D721Med (cell line): ENCODE measurements at regions not wholly inside any gene's neighbourhood (a gene's known extent, or its start where the extent isn't known, plus 50 kb on each side); places are given as distances from the start of the nearest gene placed in this dataset.

Experiments
- DNase-seq: peaks from one replicate; pipeline ENCODE4 v3.0.0; 2011; ENCODE audit warnings: low spot score; ENCODE audit not compliant: insufficient read length
- FAIRE-seq: peaks from 2 replicates; lab custom pipeline; 2011; peaks lifted over from hg19 to GRCh38; lab: Jason Lieb, UNC
- TF ChIP-seq, protein P1 (sequence below): IDR thresholded peaks from 2 replicates; pipeline ENCODE4 v1.5.1; 2012; ENCODE audit warnings: mild to moderate bottlenecking, control low read depth; ENCODE audit not compliant: insufficient read depth; ENCODE audit errors: missing control alignments

DNA sequence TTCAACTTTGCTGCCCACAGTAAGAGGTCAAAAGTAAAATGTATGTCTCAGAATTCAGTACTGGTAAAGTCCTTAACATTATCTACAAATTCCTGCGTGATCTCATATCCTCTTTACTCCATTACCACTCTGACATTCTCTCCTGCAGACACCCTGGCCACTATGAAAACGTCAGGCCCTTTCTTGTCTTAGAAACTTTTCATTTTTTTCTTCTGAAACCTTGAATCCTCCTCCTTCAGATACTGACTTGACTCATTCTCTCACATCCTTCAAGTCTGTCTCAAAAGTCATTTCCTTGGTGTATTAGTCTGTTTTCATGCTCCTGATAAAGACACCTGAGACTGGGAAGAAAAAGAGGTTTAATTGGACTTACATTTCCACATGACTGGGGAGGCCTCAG is 262.3 kb downstream of the POU4F1 start:
- TF ChIP-seq, protein P1, sequence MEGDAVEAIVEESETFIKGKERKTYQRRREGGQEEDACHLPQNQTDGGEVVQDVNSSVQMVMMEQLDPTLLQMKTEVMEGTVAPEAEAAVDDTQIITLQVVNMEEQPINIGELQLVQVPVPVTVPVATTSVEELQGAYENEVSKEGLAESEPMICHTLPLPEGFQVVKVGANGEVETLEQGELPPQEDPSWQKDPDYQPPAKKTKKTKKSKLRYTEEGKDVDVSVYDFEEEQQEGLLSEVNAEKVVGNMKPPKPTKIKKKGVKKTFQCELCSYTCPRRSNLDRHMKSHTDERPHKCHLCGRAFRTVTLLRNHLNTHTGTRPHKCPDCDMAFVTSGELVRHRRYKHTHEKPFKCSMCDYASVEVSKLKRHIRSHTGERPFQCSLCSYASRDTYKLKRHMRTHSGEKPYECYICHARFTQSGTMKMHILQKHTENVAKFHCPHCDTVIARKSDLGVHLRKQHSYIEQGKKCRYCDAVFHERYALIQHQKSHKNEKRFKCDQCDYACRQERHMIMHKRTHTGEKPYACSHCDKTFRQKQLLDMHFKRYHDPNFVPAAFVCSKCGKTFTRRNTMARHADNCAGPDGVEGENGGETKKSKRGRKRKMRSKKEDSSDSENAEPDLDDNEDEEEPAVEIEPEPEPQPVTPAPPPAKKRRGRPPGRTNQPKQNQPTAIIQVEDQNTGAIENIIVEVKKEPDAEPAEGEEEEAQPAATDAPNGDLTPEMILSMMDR = no peak
- DNase-seq = no peak

DNA sequence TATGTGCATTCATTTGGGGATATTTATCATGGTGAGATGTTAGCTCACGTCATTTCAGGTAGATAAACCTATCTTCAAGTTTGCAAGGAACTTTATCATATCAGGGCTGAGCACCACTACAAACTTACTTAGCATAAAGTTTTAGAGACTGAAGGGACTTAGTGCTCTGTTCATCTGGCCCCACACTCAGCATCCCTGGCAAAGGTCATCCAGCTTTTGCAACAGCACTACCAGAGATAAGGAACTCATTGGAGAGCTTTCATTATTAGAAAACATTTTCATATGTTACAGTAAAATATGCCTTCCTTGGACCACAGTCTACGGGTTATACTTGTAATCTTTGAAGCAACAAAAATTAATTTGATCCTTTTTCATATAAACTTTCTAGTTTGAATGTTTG is 263.4 kb downstream of the POU4F1 start:
- no peak for FAIRE-seq
- TF ChIP-seq, protein P1 = no peak
- no peak for DNase-seq

More for the DNA sequence above, 262.3 kb downstream of the POU4F1 start:
- no peak for FAIRE-seq

DNA sequence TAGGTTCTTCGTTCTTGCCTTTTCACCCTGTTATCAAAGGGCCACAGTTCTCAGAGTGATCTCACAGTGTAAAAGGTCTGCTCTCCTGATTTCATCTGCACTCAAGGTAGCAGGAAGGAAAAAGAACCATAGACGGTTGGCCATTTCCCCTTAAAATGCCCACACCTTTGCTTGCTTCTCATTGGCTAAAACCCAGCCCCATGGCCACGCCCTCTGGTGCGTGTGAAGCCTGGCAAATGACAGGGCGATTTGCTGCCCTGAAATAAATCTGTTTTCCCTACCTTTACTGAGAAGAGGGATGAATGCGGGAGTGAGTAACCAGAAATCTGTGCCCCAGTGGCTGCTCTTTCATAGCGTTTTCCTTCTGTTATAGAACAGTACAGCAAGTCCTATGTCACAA is 269.3 kb downstream of the POU4F1 start:
- TF ChIP-seq, protein P1 = no peak
- no peak for DNase-seq
- no peak for FAIRE-seq

DNA sequence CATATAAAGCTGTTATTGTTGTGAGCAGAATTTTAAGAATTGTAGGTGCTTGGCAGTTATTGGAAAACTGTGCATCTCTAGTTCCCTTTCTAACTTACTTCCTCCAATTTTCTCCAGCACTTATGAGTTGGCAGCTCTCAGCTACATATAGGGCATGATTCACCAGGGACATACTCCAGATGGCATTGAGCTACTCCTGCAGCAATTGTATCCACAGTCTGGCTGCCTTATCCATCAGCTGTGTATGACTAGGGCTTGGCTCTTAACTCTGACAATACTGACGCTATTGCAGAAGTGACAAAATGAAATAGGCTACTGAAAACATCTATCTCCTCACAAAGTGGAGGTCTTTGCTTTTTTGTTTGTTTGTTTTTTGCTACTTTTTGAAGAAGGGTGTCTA is 276.7 kb downstream of the POU4F1 start:
- no peak for FAIRE-seq
- TF ChIP-seq, protein P1 = no peak
- no peak for DNase-seq

DNA sequence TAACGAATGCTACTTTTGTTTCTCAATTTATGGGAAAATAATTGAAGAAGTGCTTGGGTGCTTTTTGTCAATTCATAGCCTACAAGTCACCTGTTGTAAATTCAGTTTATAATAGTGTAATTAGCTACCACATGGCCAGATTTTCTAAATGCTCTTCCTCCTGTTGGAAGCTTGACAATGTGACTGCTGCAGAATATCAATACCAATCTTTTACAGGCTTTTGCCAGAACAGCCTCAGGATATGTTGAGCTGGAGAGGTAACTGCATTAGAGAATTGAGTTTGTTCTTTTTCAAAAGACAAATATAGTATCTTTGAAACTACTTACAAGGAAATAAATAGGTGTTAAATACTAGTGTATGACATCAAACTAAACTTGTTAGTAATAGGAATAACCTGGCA is 277.8 kb downstream of the POU4F1 start:
- TF ChIP-seq, protein P1 = no peak
- no peak for FAIRE-seq
- DNase-seq = no peak

DNA sequence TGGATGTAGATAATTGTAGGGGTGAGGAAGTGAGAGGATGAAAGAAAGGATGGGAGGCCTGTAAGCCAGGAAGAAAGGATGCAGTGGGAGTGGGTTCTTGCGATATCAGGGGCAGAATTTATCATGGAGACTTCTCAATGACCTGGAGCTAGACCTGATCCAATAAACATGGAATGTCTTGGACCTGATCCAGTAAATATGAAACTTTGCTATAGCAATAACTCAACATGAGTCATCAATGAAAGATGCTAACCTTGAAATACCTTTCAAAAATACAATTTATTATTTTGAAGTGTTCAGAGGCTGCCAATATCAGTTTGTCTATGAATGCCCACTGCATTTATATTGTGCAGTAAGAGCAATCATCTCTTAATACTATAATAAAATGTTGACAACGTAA is 279.5 kb downstream of the POU4F1 start:
- TF ChIP-seq, protein P1 = no peak
- FAIRE-seq (no peak), DNase-seq (no peak)

DNA sequence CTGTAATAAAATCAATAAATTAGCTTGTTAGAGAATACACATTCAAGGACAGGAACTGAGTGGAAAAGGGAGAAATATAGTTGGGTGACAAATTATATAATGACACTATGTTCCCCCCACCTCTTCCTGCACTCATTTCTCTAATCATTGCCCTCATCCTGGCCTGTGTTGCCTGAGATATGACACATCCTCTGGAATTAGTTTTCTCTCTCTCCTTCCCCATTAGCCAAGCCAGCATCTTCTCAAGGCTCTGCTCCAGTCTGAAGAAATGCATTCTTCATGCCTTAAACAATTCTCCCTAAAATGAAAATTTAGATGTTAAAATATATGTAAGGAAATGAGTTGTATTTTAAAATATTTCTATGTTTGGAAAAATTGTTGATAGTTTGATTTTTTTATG is 280.3 kb downstream of the POU4F1 start:
- DNase-seq = no peak
- TF ChIP-seq, protein P1 = no peak
- FAIRE-seq = no peak
